GM18858 (cell line): ENCODE measurements at regions not wholly inside any gene's neighbourhood (a gene's known extent, or its start where the extent isn't known, plus 50 kb on each side); places are given as distances from the start of the nearest gene placed in this dataset.
"Not testable (repeated sequence)": the region's sequence is repeated elsewhere in the genome, so short reads cannot be mapped to it uniquely, and the experiment has no call there.

ENCODE experiments used
- ATAC-seq: cut with Tn5 transposase; IDR thresholded peaks from one replicate; pipeline ENCODE4 v1.9.1; 2021; ENCODE audit not compliant: unreplicated experiment

- no peak for ATAC-seq
Observed at GRCh38 chr2:38243186-38243880, 133.7 kb downstream of the ATL2 start.

GRCh38 chr2:38239452-38239851 lies 137.6 kb downstream of the ATL2 start:
- ATAC-seq: no peak

- not testable (repeated sequence) for ATAC-seq
Observed at GRCh38 chr2:38238705-38239104, 138.4 kb downstream of the ATL2 start.

GRCh38 chr2:38237311-38237710 lies 139.8 kb downstream of the ATL2 start:
- no peak for ATAC-seq

GRCh38 chr2:38233231-38233983 lies 143.7 kb downstream of the ATL2 start:
- no peak for ATAC-seq

- ATAC-seq: no peak
Observed at GRCh38 chr2:38232454-38232853, 144.6 kb downstream of the ATL2 start.

GRCh38 chr2:38230756-38231155 lies 146.3 kb downstream of the ATL2 start:
- ATAC-seq: no peak

GRCh38 chr2:38228753-38229152 lies 148.3 kb downstream of the ATL2 start:
- no peak for ATAC-seq

GRCh38 chr2:38224821-38225437 lies 149.0 kb upstream of the CYP1B1 start:
- no peak for ATAC-seq

- no peak for ATAC-seq
Observed at GRCh38 chr2:38224181-38224580, 148.2 kb upstream of the CYP1B1 start.

- ATAC-seq: no peak
Observed at GRCh38 chr2:38223256-38223655, 147.3 kb upstream of the CYP1B1 start.

GRCh38 chr2:38220164-38220563 lies 144.2 kb upstream of the CYP1B1 start:
- ATAC-seq: no peak

- ATAC-seq: no peak
Observed at GRCh38 chr2:38218995-38219394, 143.0 kb upstream of the CYP1B1 start.

GRCh38 chr2:38218591-38218991 lies 142.6 kb upstream of the CYP1B1 start:
- no peak for ATAC-seq

GRCh38 chr2:38217401-38218188 lies 141.6 kb upstream of the CYP1B1 start:
- ATAC-seq: no peak

GRCh38 chr2:38216886-38217285 lies 140.9 kb upstream of the CYP1B1 start:
- no peak for ATAC-seq

GRCh38 chr2:38215993-38216392 lies 140.0 kb upstream of the CYP1B1 start:
- no peak for ATAC-seq

GRCh38 chr2:38215522-38215921 lies 139.6 kb upstream of the CYP1B1 start:
- ATAC-seq: no peak

GRCh38 chr2:38214209-38214717 lies 138.3 kb upstream of the CYP1B1 start:
- no peak for ATAC-seq

GRCh38 chr2:38213619-38214167 lies 137.7 kb upstream of the CYP1B1 start:
- no peak for ATAC-seq

- no peak for ATAC-seq
Observed at GRCh38 chr2:38212312-38212711, 136.4 kb upstream of the CYP1B1 start.
